ENCODE measurements at regions not wholly inside any gene's neighbourhood (a gene's known extent, or its start where the extent isn't known, plus 50 kb on each side); places are given as distances from the start of the nearest gene placed in this dataset.

- no peaks in the 10 kb centered on the region for H3K27me3 ChIP-seq (ENCODE audit: control insufficient read depth in 2 of 2, insufficient read depth in 2 of 2, low read length in 2 of 2)
- no peaks in the 10 kb centered on the region for H3K4me1 ChIP-seq (ENCODE audit: control insufficient read depth in 2 of 2, insufficient read depth in 2 of 2, low read length in 2 of 2)
- H3K4me3 ChIP-seq (ENCODE audit: low read length), result no peak overlapping the region
- H3K9me3 ChIP-seq (ENCODE audit: control insufficient read depth in 2 of 3, low read length in 3 of 3), result no peaks in the 10 kb centered on the region
- H3K27ac ChIP-seq (ENCODE audit: low read depth, low read length), result no peak overlapping the region
- CTCF ChIA-PET, result no interaction called here
- DNase-seq (no peak), ATAC-seq (no peak)
- H3K36me3 ChIP-seq (ENCODE audit: control insufficient read depth in 2 of 3, insufficient read depth in 3 of 3, low read length in 3 of 3), result no peaks in the 10 kb centered on the region
- H3K4me1 Mint-ChIP-seq, result peaks cover 0 to 7% (median 0%) of the 10 kb centered on the region in 7 donors
- no peak overlapping the region for H3K27ac Mint-ChIP-seq
- no peaks in the 10 kb centered on the region for H3K36me3 Mint-ChIP-seq
- POLR2A ChIA-PET, result no interaction called here
- H3K4me3 Mint-ChIP-seq, result no peak overlapping the region
- peaks cover 0 to 3% (median 0%) of the 10 kb centered on the region in 11 donors for H3K9me3 Mint-ChIP-seq
- intact Hi-C loops (cut with micrococcal nuclease), result no loop called here
- H3K27me3 Mint-ChIP-seq, result peaks cover 0 to 9% (median 4%) of the 10 kb centered on the region in 5 donors
Observed at GRCh38 chr11:70627219-70627618, 228.9 kb downstream of the CTTN start.

- peaks cover 0 to 9% (median 4%) of the 10 kb centered on the region in 5 donors for H3K27me3 Mint-ChIP-seq
- H3K36me3 Mint-ChIP-seq, result no peaks in the 10 kb centered on the region
- H3K4me3 ChIP-seq (ENCODE audit: low read length), result no peak overlapping the region
- CTCF ChIA-PET, result no interaction called here
- DNase-seq, result no peak
- POLR2A ChIA-PET, result no interaction called here
- H3K27ac ChIP-seq (ENCODE audit: low read depth, low read length), result no peak overlapping the region
- H3K9me3 ChIP-seq (ENCODE audit: control insufficient read depth in 2 of 3, low read length in 3 of 3), result no peaks in the 10 kb centered on the region
- no peak overlapping the region for H3K4me3 Mint-ChIP-seq
- intact Hi-C loops (cut with micrococcal nuclease), result no loop called here
- peaks cover 0 to 3% (median 0%) of the 10 kb centered on the region in 11 donors for H3K9me3 Mint-ChIP-seq
- no peaks in the 10 kb centered on the region for H3K27me3 ChIP-seq (ENCODE audit: control insufficient read depth in 2 of 2, insufficient read depth in 2 of 2, low read length in 2 of 2)
- H3K27ac Mint-ChIP-seq, result no peak overlapping the region
- no peaks in the 10 kb centered on the region for H3K36me3 ChIP-seq (ENCODE audit: control insufficient read depth in 2 of 3, insufficient read depth in 3 of 3, low read length in 3 of 3)
- ATAC-seq, result no peak
- no peaks in the 10 kb centered on the region for H3K4me1 ChIP-seq (ENCODE audit: control insufficient read depth in 2 of 2, insufficient read depth in 2 of 2, low read length in 2 of 2)
- peaks cover 0 to 7% (median 0%) of the 10 kb centered on the region in 7 donors for H3K4me1 Mint-ChIP-seq
Observed at GRCh38 chr11:70628176-70628854, 230.0 kb downstream of the CTTN start.

GRCh38 chr11:70628855-70629844 is 230.8 kb downstream of the CTTN start:
- no peaks in the 10 kb centered on the region for H3K36me3 ChIP-seq (ENCODE audit: control insufficient read depth in 2 of 3, insufficient read depth in 3 of 3, low read length in 3 of 3)
- no peaks in the 10 kb centered on the region for H3K27me3 ChIP-seq (ENCODE audit: control insufficient read depth in 2 of 2, insufficient read depth in 2 of 2, low read length in 2 of 2)
- ChIA-PET CTCF (no interaction called here), POLR2A (no interaction called here)
- DNase-seq (no peak), ATAC-seq (no peak)
- Mint-ChIP-seq H3K4me3 (no peak overlapping the region), H3K27me3 (peaks cover 0 to 9% (median 4%) of the 10 kb centered on the region in 5 donors), H3K9me3 (peaks cover 0 to 3% (median 0%) of the 10 kb centered on the region in 11 donors), H3K36me3 (no peaks in the 10 kb centered on the region), H3K27ac (no peak overlapping the region), H3K4me1 (peaks cover 0 to 7% (median 0%) of the 10 kb centered on the region in 7 donors)
- intact Hi-C loops (cut with micrococcal nuclease), result no loop called here
- no peaks in the 10 kb centered on the region for H3K4me1 ChIP-seq (ENCODE audit: control insufficient read depth in 2 of 2, insufficient read depth in 2 of 2, low read length in 2 of 2)
- H3K9me3 ChIP-seq (ENCODE audit: control insufficient read depth in 2 of 3, low read length in 3 of 3), result no peaks in the 10 kb centered on the region
- no peak overlapping the region for H3K27ac ChIP-seq (ENCODE audit: low read depth, low read length)
- H3K4me3 ChIP-seq (ENCODE audit: low read length), result no peak overlapping the region

DNA sequence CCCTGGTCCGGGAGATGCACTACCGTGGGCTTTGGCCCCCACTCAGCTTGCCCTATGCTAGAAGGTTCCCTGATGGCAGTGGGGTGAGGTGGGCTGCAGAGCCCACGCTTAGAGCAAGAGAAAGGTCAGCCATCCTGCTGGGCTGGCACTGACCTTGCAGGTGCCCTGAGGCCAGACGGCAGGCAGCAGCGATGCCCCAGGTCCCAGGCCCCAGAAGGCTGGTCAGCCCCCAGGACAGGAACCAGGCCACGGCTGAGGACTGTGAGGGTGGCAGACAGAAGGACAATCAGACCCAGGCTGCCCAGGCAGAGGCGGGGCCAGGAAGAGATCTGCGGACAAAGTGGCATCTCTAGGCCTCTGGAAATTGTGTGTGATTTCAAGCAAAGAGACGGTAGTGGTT is 231.7 kb downstream of the CTTN start:
- no peak for ATAC-seq
- DNase-seq, result no peak
- H3K4me1 Mint-ChIP-seq, result peaks cover 0 to 7% (median 0%) of the 10 kb centered on the region in 7 donors
- Histone ChIP-seq H3K9me3 (ENCODE audit: control insufficient read depth in 2 of 3, low read length in 3 of 3) (no peaks in the 10 kb centered on the region), H3K4me3 (ENCODE audit: low read length) (no peak overlapping the region), H3K36me3 (ENCODE audit: control insufficient read depth in 2 of 3, insufficient read depth in 3 of 3, low read length in 3 of 3) (no peaks in the 10 kb centered on the region), H3K27ac (ENCODE audit: low read depth, low read length) (no peak overlapping the region), H3K4me1 (ENCODE audit: control insufficient read depth in 2 of 2, insufficient read depth in 2 of 2, low read length in 2 of 2) (no peaks in the 10 kb centered on the region), H3K27me3 (ENCODE audit: control insufficient read depth in 2 of 2, insufficient read depth in 2 of 2, low read length in 2 of 2) (no peaks in the 10 kb centered on the region)
- H3K27me3 Mint-ChIP-seq, result peaks cover 0 to 9% (median 4%) of the 10 kb centered on the region in 5 donors
- POLR2A ChIA-PET, result no interaction called here
- no peaks in the 10 kb centered on the region for H3K36me3 Mint-ChIP-seq
- H3K27ac Mint-ChIP-seq, result no peak overlapping the region
- H3K9me3 Mint-ChIP-seq, result peaks cover 0 to 3% (median 0%) of the 10 kb centered on the region in 11 donors
- CTCF ChIA-PET, result no interaction called here
- H3K4me3 Mint-ChIP-seq, result no peak overlapping the region
- intact Hi-C loops (cut with micrococcal nuclease), result no loop called here

- Mint-ChIP-seq H3K4me1 (peaks cover 0 to 7% (median 0%) of the 10 kb centered on the region in 7 donors), H3K27ac (no peak overlapping the region), H3K36me3 (no peaks in the 10 kb centered on the region), H3K27me3 (peaks cover 0 to 9% (median 4%) of the 10 kb centered on the region in 5 donors), H3K4me3 (no peak overlapping the region), H3K9me3 (peaks cover 0 to 3% (median 0%) of the 10 kb centered on the region in 11 donors)
- Histone ChIP-seq H3K4me1 (ENCODE audit: control insufficient read depth in 2 of 2, insufficient read depth in 2 of 2, low read length in 2 of 2) (no peaks in the 10 kb centered on the region), H3K27me3 (ENCODE audit: control insufficient read depth in 2 of 2, insufficient read depth in 2 of 2, low read length in 2 of 2) (no peaks in the 10 kb centered on the region), H3K4me3 (ENCODE audit: low read length) (no peak overlapping the region), H3K36me3 (ENCODE audit: control insufficient read depth in 2 of 3, insufficient read depth in 3 of 3, low read length in 3 of 3) (no peaks in the 10 kb centered on the region), H3K27ac (ENCODE audit: low read depth, low read length) (no peak overlapping the region), H3K9me3 (ENCODE audit: control insufficient read depth in 2 of 3, low read length in 3 of 3) (no peaks in the 10 kb centered on the region)
- CTCF ChIA-PET, result no interaction called here
- POLR2A ChIA-PET, result no interaction called here
- DNase-seq, result no peak
- ATAC-seq, result no peak
- intact Hi-C loops (cut with micrococcal nuclease), result no loop called here
Observed at GRCh38 chr11:70630816-70631623, 232.7 kb downstream of the CTTN start.

- H3K27me3 ChIP-seq (ENCODE audit: control insufficient read depth in 2 of 2, insufficient read depth in 2 of 2, low read length in 2 of 2), result no peaks in the 10 kb centered on the region
- no peak overlapping the region for H3K4me3 ChIP-seq (ENCODE audit: low read length)
- no peaks in the 10 kb centered on the region for H3K4me1 ChIP-seq (ENCODE audit: control insufficient read depth in 2 of 2, insufficient read depth in 2 of 2, low read length in 2 of 2)
- H3K27ac Mint-ChIP-seq, result no peak overlapping the region
- H3K4me1 Mint-ChIP-seq, result peaks cover 0 to 7% (median 0%) of the 10 kb centered on the region in 7 donors
- no peaks in the 10 kb centered on the region for H3K36me3 ChIP-seq (ENCODE audit: control insufficient read depth in 2 of 3, insufficient read depth in 3 of 3, low read length in 3 of 3)
- no peak for ATAC-seq
- no peak overlapping the region for H3K27ac ChIP-seq (ENCODE audit: low read depth, low read length)
- no peaks in the 10 kb centered on the region for H3K36me3 Mint-ChIP-seq
- ChIA-PET CTCF (no interaction called here), POLR2A (no interaction called here)
- intact Hi-C loops (cut with micrococcal nuclease), result no loop called here
- no peak overlapping the region for H3K4me3 Mint-ChIP-seq
- H3K9me3 Mint-ChIP-seq, result peaks cover 0 to 3% (median 0%) of the 10 kb centered on the region in 11 donors
- peaks cover 0 to 5% (median 4%) of the 10 kb centered on the region in 5 donors for H3K27me3 Mint-ChIP-seq
- DNase-seq, result no peak
- no peaks in the 10 kb centered on the region for H3K9me3 ChIP-seq (ENCODE audit: control insufficient read depth in 2 of 3, low read length in 3 of 3)
Observed at GRCh38 chr11:70631624-70632047, 233.3 kb downstream of the CTTN start.
